CD4-positive, alpha-beta memory T cell (primary cell): ENCODE measurements at regions not wholly inside any gene's neighbourhood (a gene's known extent, or its start where the extent isn't known, plus 50 kb on each side); places are given as distances from the start of the nearest gene placed in this dataset.

Experiments
- CTCF ChIA-PET: fragments of 350-600 bp; sonication (Branson Sonifier 250); formaldehyde crosslinking; loops from one replicate; lab custom pipeline; 2021; ENCODE audit warnings: inconsistent platforms; ENCODE audit not compliant: partially characterized antibody; lab: Charles Lee
- POLR2A ChIA-PET: fragments of 350-600 bp; sonication (Branson Sonifier 250); formaldehyde crosslinking; loops from one replicate; lab custom pipeline; 2021; ENCODE audit not compliant: partially characterized antibody; lab: Charles Lee
- DNase-seq, 5 donors: peaks; one replicate each; pipeline versions ENCODE4 v3.0.0 to v3.0.0-alpha.2; 2020 to 2022; ENCODE audit warnings: mixed read lengths in 1 of 5
- H3K27ac ChIP-seq: one replicate; pipeline ENCODE4 v1.7.0; 2013; ENCODE audit warnings: low read depth, low read length
- H3K27me3 ChIP-seq: 2 replicates; pipeline ENCODE4 v1.7.0; 2013; ENCODE audit warnings: mild to moderate bottlenecking, low read length, moderate library complexity; ENCODE audit not compliant: insufficient read depth
- H3K36me3 ChIP-seq: 2 replicates; pipeline ENCODE4 v1.7.0; 2013; ENCODE audit warnings: mild to moderate bottlenecking, low read length, moderate library complexity; ENCODE audit not compliant: insufficient read depth
- H3K4me1 ChIP-seq: 2 replicates; pipeline ENCODE4 v1.7.0; 2013; ENCODE audit warnings: mild to moderate bottlenecking, low read length, moderate library complexity; ENCODE audit not compliant: insufficient read depth
- H3K4me3 ChIP-seq, 2 donors: one replicate each; pipeline ENCODE4 v1.7.0; 2013; ENCODE audit warnings: low read length in 2 of 2, mild to moderate bottlenecking in 1 of 2
- H3K9me3 ChIP-seq, 2 donors: one replicate each; pipeline ENCODE4 v1.7.0; 2013; ENCODE audit warnings: low read length in 2 of 2, control low read depth in 1 of 2; ENCODE audit not compliant: control insufficient read depth in 1 of 2
- H3K27ac Mint-ChIP-seq, 7 donors: one replicate each; pipeline ENCODE4 v1.8.0; 2020 to 2021; ENCODE audit warnings: mixed read lengths in 7 of 7, mild to moderate bottlenecking in 6 of 7, inconsistent platforms in 3 of 7, moderate library complexity in 3 of 7
- H3K27me3 Mint-ChIP-seq, 2 donors: one replicate each; pipeline ENCODE4 v1.8.0; 2020 to 2021; ENCODE audit warnings: mixed read lengths in 2 of 2
- H3K36me3 Mint-ChIP-seq, 2 donors: one replicate each; pipeline ENCODE4 v1.8.0; 2020 to 2021; ENCODE audit warnings: mixed read lengths in 2 of 2, inconsistent platforms in 1 of 2, mild to moderate bottlenecking in 1 of 2
- H3K4me1 Mint-ChIP-seq, 4 donors: one replicate each; pipeline ENCODE4 v1.8.0; 2020 to 2021; ENCODE audit warnings: mixed read lengths in 4 of 4, mild to moderate bottlenecking in 1 of 4
- H3K4me3 Mint-ChIP-seq, 8 donors: one replicate each; pipeline ENCODE4 v1.8.0; 2020 to 2021; ENCODE audit warnings: mixed read lengths in 8 of 8, mild to moderate bottlenecking in 7 of 8, moderate library complexity in 6 of 8, inconsistent platforms in 3 of 8
- H3K9me3 Mint-ChIP-seq, 8 donors: one replicate each; pipeline ENCODE4 v1.8.0; 2020 to 2021; ENCODE audit warnings: mixed read lengths in 8 of 8, mild to moderate bottlenecking in 5 of 8, inconsistent platforms in 3 of 8, moderate library complexity in 1 of 8
- intact Hi-C: fragments of 100-400 bp; cut with micrococcal nuclease; formaldehyde crosslinking; loops from one replicate; pipeline ENCODE4 v1.15.1; 2023

DNA sequence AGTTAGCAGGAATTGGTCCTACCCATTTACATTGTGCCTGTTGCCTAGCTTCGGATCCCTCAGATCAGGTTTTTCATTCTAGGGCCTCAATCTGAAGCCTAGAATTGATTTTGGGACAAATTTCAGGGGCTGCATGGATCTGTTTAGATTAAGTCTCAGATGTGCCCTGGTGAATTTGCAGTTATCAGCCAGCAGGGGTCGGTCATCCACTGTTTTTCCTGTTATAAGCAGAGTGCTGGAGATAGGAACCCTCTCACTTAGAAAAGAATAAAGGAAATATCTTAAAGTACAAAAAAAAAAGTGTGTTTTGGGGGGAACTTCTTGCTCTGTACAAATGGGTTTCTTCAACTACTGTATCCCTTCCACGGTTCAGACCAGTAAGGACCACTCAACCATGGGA lies 212.5 kb downstream of the BCHE start:
- Histone ChIP-seq H3K36me3 (no peaks in the 10 kb centered on the region), H3K4me3 (no peak overlapping the region), H3K27ac (no peak overlapping the region), H3K9me3 (no peaks in the 10 kb centered on the region), H3K4me1 (no peaks in the 10 kb centered on the region), H3K27me3 (no peaks in the 10 kb centered on the region)
- peaks cover 2 to 31% (median 12%) of the 10 kb centered on the region in 8 donors for H3K9me3 Mint-ChIP-seq
- no peak overlapping the region for H3K27ac Mint-ChIP-seq
- ChIA-PET CTCF (no interaction called here), POLR2A (no interaction called here)
- no peaks in the 10 kb centered on the region for H3K27me3 Mint-ChIP-seq
- H3K4me1 Mint-ChIP-seq = no peaks in the 10 kb centered on the region
- intact Hi-C loops = no loop called here
- H3K4me3 Mint-ChIP-seq = no peak overlapping the region
- no peaks in the 10 kb centered on the region for H3K36me3 Mint-ChIP-seq
- DNase-seq = no peak

GRCh38 chr3:165622356-165622755 lies 214.9 kb downstream of the BCHE start:
- Mint-ChIP-seq H3K4me3 (no peak overlapping the region), H3K27me3 (no peaks in the 10 kb centered on the region), H3K9me3 (peaks cover 2 to 30% (median 13%) of the 10 kb centered on the region in 8 donors), H3K36me3 (no peaks in the 10 kb centered on the region), H3K4me1 (no peaks in the 10 kb centered on the region), H3K27ac (no peak overlapping the region)
- Histone ChIP-seq H3K27ac (no peak overlapping the region), H3K4me1 (no peaks in the 10 kb centered on the region), H3K27me3 (no peaks in the 10 kb centered on the region), H3K36me3 (no peaks in the 10 kb centered on the region), H3K4me3 (no peak overlapping the region), H3K9me3 (no peaks in the 10 kb centered on the region)
- ChIA-PET CTCF (no interaction called here), POLR2A (no interaction called here)
- intact Hi-C loops = no loop called here
- no peak for DNase-seq

GRCh38 chr3:165619069-165619468 lies 218.2 kb downstream of the BCHE start:
- Histone ChIP-seq H3K4me3 (no peak overlapping the region), H3K4me1 (no peaks in the 10 kb centered on the region), H3K27me3 (no peaks in the 10 kb centered on the region), H3K9me3 (peaks cover 0 to 3% of the 10 kb centered on the region in 2 donors), H3K27ac (no peak overlapping the region), H3K36me3 (no peaks in the 10 kb centered on the region)
- ChIA-PET CTCF (no interaction called here), POLR2A (no interaction called here)
- Mint-ChIP-seq H3K4me1 (no peaks in the 10 kb centered on the region), H3K9me3 (peaks cover 0 to 22% (median 10%) of the 10 kb centered on the region in 8 donors), H3K4me3 (no peak overlapping the region), H3K27ac (no peak overlapping the region), H3K36me3 (no peaks in the 10 kb centered on the region), H3K27me3 (no peaks in the 10 kb centered on the region)
- DNase-seq = no peak
- intact Hi-C loops = no loop called here

DNA sequence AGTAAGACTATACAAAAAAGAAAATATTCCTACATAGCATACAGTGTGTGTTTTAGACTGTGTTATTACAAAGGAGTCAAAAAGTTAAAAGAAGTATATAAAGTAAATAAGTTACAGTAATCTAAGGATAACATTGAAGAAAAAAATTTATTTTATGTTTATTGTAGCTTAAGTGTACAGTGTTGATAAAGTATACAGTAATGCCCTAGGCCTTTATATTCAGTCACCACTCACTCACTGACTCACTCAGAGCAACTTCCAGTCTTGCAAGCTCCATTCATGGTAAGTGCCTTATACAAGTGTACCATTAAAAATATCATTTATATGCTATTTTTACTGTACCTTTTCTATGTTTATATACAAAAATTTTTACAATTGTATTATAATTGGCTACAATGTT lies 220.1 kb downstream of the BCHE start:
- Histone ChIP-seq H3K27me3 (no peaks in the 10 kb centered on the region), H3K9me3 (peaks cover 0 to 3% of the 10 kb centered on the region in 2 donors), H3K36me3 (no peaks in the 10 kb centered on the region), H3K4me3 (no peak overlapping the region), H3K4me1 (no peaks in the 10 kb centered on the region), H3K27ac (no peak overlapping the region)
- Mint-ChIP-seq H3K4me3 (no peak overlapping the region), H3K36me3 (no peaks in the 10 kb centered on the region), H3K27me3 (no peaks in the 10 kb centered on the region), H3K27ac (no peak overlapping the region), H3K4me1 (no peaks in the 10 kb centered on the region), H3K9me3 (peaks cover 0 to 11% (median 5%) of the 10 kb centered on the region in 8 donors)
- no peak for DNase-seq
- intact Hi-C loops = no loop called here
- POLR2A ChIA-PET = no interaction called here
- CTCF ChIA-PET = no interaction called here

- Mint-ChIP-seq H3K27me3 (no peaks in the 10 kb centered on the region), H3K4me3 (no peak overlapping the region), H3K9me3 (peaks cover 0 to 9% (median 4%) of the 10 kb centered on the region in 8 donors), H3K36me3 (no peaks in the 10 kb centered on the region), H3K27ac (no peak overlapping the region), H3K4me1 (no peaks in the 10 kb centered on the region)
- peaks cover 0 to 3% of the 10 kb centered on the region in 2 donors for H3K9me3 ChIP-seq
- intact Hi-C loops = no loop called here
- H3K4me3 ChIP-seq = no peak overlapping the region
- no peaks in the 10 kb centered on the region for H3K27me3 ChIP-seq
- POLR2A ChIA-PET = no interaction called here
- CTCF ChIA-PET = no interaction called here
- no peak for DNase-seq
- H3K27ac ChIP-seq = no peak overlapping the region
- H3K36me3 ChIP-seq = no peaks in the 10 kb centered on the region
- H3K4me1 ChIP-seq = no peaks in the 10 kb centered on the region
Observed at GRCh38 chr3:165614337-165614736, 222.9 kb downstream of the BCHE start.

- Histone ChIP-seq H3K9me3 (peaks cover 0 to 3% of the 10 kb centered on the region in 2 donors), H3K4me1 (no peaks in the 10 kb centered on the region), H3K4me3 (no peak overlapping the region), H3K27me3 (no peaks in the 10 kb centered on the region), H3K36me3 (no peaks in the 10 kb centered on the region), H3K27ac (no peak overlapping the region)
- H3K36me3 Mint-ChIP-seq = no peaks in the 10 kb centered on the region
- no peaks in the 10 kb centered on the region for H3K27me3 Mint-ChIP-seq
- no peaks in the 10 kb centered on the region for H3K4me1 Mint-ChIP-seq
- peaks cover 0 to 4% (median under 1%) of the 10 kb centered on the region in 8 donors for H3K9me3 Mint-ChIP-seq
- H3K4me3 Mint-ChIP-seq = no peak overlapping the region
- DNase-seq = no peak
- intact Hi-C loops = no loop called here
- no peak overlapping the region for H3K27ac Mint-ChIP-seq
- POLR2A ChIA-PET = no interaction called here
- CTCF ChIA-PET = no interaction called here
Observed at GRCh38 chr3:165613014-165613413, 224.2 kb downstream of the BCHE start.

GRCh38 chr3:165607221-165607620 lies 230.0 kb downstream of the BCHE start:
- Histone ChIP-seq H3K9me3 (no peaks in the 10 kb centered on the region), H3K27ac (no peak overlapping the region), H3K27me3 (no peaks in the 10 kb centered on the region), H3K36me3 (no peaks in the 10 kb centered on the region), H3K4me3 (no peak overlapping the region), H3K4me1 (no peaks in the 10 kb centered on the region)
- DNase-seq = no peak
- no peaks in the 10 kb centered on the region for H3K36me3 Mint-ChIP-seq
- H3K9me3 Mint-ChIP-seq = peaks cover 0 to 8% (median 1%) of the 10 kb centered on the region in 8 donors
- H3K27ac Mint-ChIP-seq = no peak overlapping the region
- ChIA-PET CTCF (no interaction called here), POLR2A (no interaction called here)
- no peaks in the 10 kb centered on the region for H3K4me1 Mint-ChIP-seq
- intact Hi-C loops = no loop called here
- H3K27me3 Mint-ChIP-seq = no peaks in the 10 kb centered on the region
- no peak overlapping the region for H3K4me3 Mint-ChIP-seq

- CTCF ChIA-PET = interaction anchor here (0.5 kb wide), 1 partner anchor 59 kb away, joined by 4 read pairs; no protein-coding TSS in a partner anchor
- no peaks in the 10 kb centered on the region for H3K4me1 ChIP-seq
- Mint-ChIP-seq H3K27ac (no peak overlapping the region), H3K9me3 (peaks cover 0 to 8% (median 1%) of the 10 kb centered on the region in 8 donors), H3K27me3 (no peaks in the 10 kb centered on the region), H3K4me1 (no peaks in the 10 kb centered on the region), H3K4me3 (no peak overlapping the region), H3K36me3 (no peaks in the 10 kb centered on the region)
- no peak overlapping the region for H3K4me3 ChIP-seq
- POLR2A ChIA-PET = no interaction called here
- H3K27me3 ChIP-seq = no peaks in the 10 kb centered on the region
- intact Hi-C loops = no loop called here
- no peaks in the 10 kb centered on the region for H3K9me3 ChIP-seq
- no peak overlapping the region for H3K27ac ChIP-seq
- DNase-seq = no peak
- H3K36me3 ChIP-seq = no peaks in the 10 kb centered on the region
Observed at GRCh38 chr3:165603196-165603595, 234.0 kb downstream of the BCHE start.
